Naive B cell (primary cell): ENCODE measurements at regions not wholly inside any gene's neighbourhood (a gene's known extent, or its start where the extent isn't known, plus 50 kb on each side); places are given as distances from the start of the nearest gene placed in this dataset.

ENCODE experiments used
- ATAC-seq, 2 donors: fragments of 150-1000 bp; cut with Tn5 transposase; 2 replicates each; pipeline ENCODE4 v1.10.0; 2021; ENCODE audit warnings: low read depth in 2 of 2, mild to moderate bottlenecking in 2 of 2, moderate library complexity in 2 of 2
- DNase-seq: peaks from one replicate; pipeline ENCODE4 v3.0.0; 2022
- H3K27ac Mint-ChIP-seq, 6 donors: one replicate each; pipeline ENCODE4 v1.8.0; 2020 to 2022; ENCODE audit warnings: mild to moderate bottlenecking in 6 of 6, mixed read lengths in 6 of 6, moderate library complexity in 5 of 6, inconsistent platforms in 2 of 6
- H3K27me3 Mint-ChIP-seq, 3 donors: one replicate each; pipeline ENCODE4 v1.8.0; 2021 to 2022; ENCODE audit warnings: mixed read lengths in 3 of 3, mild to moderate bottlenecking in 1 of 3
- H3K36me3 Mint-ChIP-seq, 2 donors: one replicate each; pipeline ENCODE4 v1.8.0; 2020 to 2022; ENCODE audit warnings: mixed read lengths in 2 of 2, inconsistent platforms in 1 of 2, mild to moderate bottlenecking in 1 of 2
- H3K4me1 Mint-ChIP-seq, 3 donors: one replicate each; pipeline ENCODE4 v1.8.0; 2020 to 2022; ENCODE audit warnings: mixed read lengths in 3 of 3, inconsistent platforms in 1 of 3, mild to moderate bottlenecking in 1 of 3, moderate library complexity in 1 of 3
- H3K4me3 Mint-ChIP-seq, 8 donors: one replicate each; pipeline ENCODE4 v1.8.0; 2020 to 2022; ENCODE audit warnings: mild to moderate bottlenecking in 8 of 8, mixed read lengths in 8 of 8, moderate library complexity in 8 of 8, inconsistent platforms in 2 of 8
- H3K9me3 Mint-ChIP-seq, 7 donors: one replicate each; pipeline ENCODE4 v1.8.0; 2020 to 2022; ENCODE audit warnings: mixed read lengths in 7 of 7, mild to moderate bottlenecking in 5 of 7, inconsistent platforms in 2 of 7, moderate library complexity in 1 of 7

DNA sequence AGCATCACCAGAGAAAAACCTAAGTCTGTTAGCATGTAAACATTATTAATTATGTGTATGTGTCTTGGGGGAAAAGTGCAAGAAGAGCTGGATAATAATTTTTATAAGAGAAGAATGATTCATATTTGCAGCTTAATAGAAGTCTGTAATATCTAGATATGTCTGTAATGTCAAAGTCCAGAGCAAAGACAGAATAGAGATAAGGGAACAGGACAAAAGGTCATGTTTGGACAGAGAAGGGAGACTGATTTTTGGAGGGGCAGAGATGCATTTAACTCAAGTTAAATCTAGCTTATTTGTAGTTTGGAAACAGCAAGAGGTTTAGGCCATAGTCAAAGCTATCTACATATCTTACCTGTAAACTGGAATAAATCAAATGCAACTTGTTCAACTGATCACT is 61.2 kb downstream of the MAGED1 start:
- H3K4me1 Mint-ChIP-seq = no peaks in the 10 kb centered on the region
- ATAC-seq (no peak), DNase-seq (no peak)
- H3K27ac Mint-ChIP-seq = no peak overlapping the region
- peaks cover 6 to 15% (median 7%) of the 10 kb centered on the region in 3 donors for H3K27me3 Mint-ChIP-seq
- peaks cover 1 to 25% (median 9%) of the 10 kb centered on the region in 7 donors for H3K9me3 Mint-ChIP-seq
- H3K4me3 Mint-ChIP-seq = no peak overlapping the region
- H3K36me3 Mint-ChIP-seq = peaks cover 0 to 9% of the 10 kb centered on the region in 2 donors

DNA sequence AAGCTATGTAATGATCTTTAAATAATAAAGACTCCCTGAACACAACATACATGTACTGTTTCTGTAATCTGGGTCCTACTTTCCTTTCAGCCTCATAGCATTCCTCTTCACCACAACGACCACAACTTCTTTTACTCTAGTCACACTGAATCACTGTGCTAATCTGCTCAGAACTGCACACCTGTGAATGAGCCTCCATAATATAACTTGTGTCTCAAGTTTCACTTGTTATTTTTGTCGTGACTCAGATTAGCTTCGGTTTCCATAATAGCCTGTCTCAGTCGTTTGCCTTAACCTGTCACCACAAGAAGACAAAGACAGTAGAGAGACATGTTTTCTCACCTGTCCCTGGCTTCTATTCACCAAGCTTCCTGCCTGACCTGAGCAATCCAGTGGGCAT is 61.8 kb downstream of the MAGED1 start:
- no peak overlapping the region for H3K27ac Mint-ChIP-seq
- no peak for ATAC-seq
- peaks cover 1 to 25% (median 9%) of the 10 kb centered on the region in 7 donors for H3K9me3 Mint-ChIP-seq

GRCh38 chrX:51956441-51956840 is 63.0 kb downstream of the MAGED1 start:
- peaks cover 2 to 19% (median 10%) of the 10 kb centered on the region in 7 donors for H3K9me3 Mint-ChIP-seq
- ATAC-seq (no peak), DNase-seq (no peak)
- peaks cover 0 to 6% of the 10 kb centered on the region in 2 donors for H3K36me3 Mint-ChIP-seq
- peaks cover 6 to 7% (median 6%) of the 10 kb centered on the region in 3 donors for H3K27me3 Mint-ChIP-seq
- no peak overlapping the region for H3K4me3 Mint-ChIP-seq
- no peaks in the 10 kb centered on the region for H3K4me1 Mint-ChIP-seq
- no peak overlapping the region for H3K27ac Mint-ChIP-seq

More for the DNA sequence above, 61.8 kb downstream of the MAGED1 start:
- Mint-ChIP-seq H3K36me3 (peaks cover 0 to 9% of the 10 kb centered on the region in 2 donors), H3K4me3 (no peak overlapping the region), H3K27me3 (peaks cover 6 to 15% (median 7%) of the 10 kb centered on the region in 3 donors), H3K4me1 (no peaks in the 10 kb centered on the region)
- DNase-seq = no peak

DNA sequence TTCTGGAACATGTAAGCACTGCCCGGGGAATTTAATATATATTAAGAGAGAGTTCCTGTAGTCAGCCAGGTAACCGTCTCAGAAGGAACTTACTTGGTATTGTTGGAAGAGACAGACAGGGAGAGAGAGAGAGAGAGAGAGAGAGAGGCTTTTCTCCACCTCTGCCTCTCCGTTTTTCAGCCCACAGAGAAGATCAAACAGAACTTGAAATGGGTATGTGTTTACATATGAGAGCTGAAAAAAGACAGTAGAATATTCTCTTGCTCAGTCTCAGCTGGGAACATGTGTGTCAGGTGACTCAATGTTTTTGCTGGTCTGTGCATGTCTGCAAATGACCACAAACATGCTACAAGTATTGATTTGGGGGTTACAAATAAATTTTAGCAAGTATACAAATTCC is 81.9 kb downstream of the MAGED1 start:
- no peak overlapping the region for H3K27ac Mint-ChIP-seq
- DNase-seq (no peak), ATAC-seq (no peak)
- H3K4me1 Mint-ChIP-seq = no peaks in the 10 kb centered on the region
- H3K27me3 Mint-ChIP-seq = peaks cover 0 to 8% (median 0%) of the 10 kb centered on the region in 3 donors
- peaks cover 0 to 13% (median 4%) of the 10 kb centered on the region in 7 donors for H3K9me3 Mint-ChIP-seq
- H3K36me3 Mint-ChIP-seq = no peaks in the 10 kb centered on the region
- H3K4me3 Mint-ChIP-seq = no peak overlapping the region

DNA sequence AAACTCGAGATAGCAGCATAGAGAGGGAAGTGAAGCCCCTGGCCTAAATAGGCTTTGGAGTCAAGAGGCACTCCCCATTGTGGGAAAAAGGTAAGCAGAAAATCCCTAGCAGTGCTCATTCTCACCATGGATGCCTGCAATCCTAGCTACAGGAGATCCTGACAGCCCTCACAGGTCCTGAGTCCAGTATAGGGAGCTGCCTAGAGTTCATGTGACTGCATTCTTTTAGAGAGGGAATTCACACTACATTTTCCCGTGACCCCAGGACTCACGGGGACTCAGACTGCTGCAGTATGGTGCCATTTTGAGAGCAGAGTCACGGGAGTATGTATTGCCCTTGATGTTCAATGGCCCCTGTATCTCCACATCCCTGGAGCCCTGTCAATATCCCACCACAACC is 82.4 kb downstream of the MAGED1 start:
- no peak for DNase-seq
- no peaks in the 10 kb centered on the region for H3K36me3 Mint-ChIP-seq
- no peak for ATAC-seq
- peaks cover 0 to 8% (median 0%) of the 10 kb centered on the region in 3 donors for H3K27me3 Mint-ChIP-seq
- H3K27ac Mint-ChIP-seq = no peak overlapping the region
- H3K4me3 Mint-ChIP-seq = no peak overlapping the region
- no peaks in the 10 kb centered on the region for H3K4me1 Mint-ChIP-seq
- H3K9me3 Mint-ChIP-seq = peaks cover 0 to 15% (median 4%) of the 10 kb centered on the region in 7 donors

GRCh38 chrX:51976503-51976902 is 83.1 kb downstream of the MAGED1 start:
- Mint-ChIP-seq H3K4me3 (no peak overlapping the region), H3K27ac (peak overlapping the region in 1 of 6 donors; percentile 6), H3K36me3 (no peaks in the 10 kb centered on the region), H3K9me3 (peaks cover 0 to 15% (median 4%) of the 10 kb centered on the region in 7 donors), H3K27me3 (peaks cover 0 to 8% (median 0%) of the 10 kb centered on the region in 3 donors), H3K4me1 (no peaks in the 10 kb centered on the region)
- no peak for ATAC-seq
- DNase-seq = no peak
